Fibroblast of lung (primary cell): ENCODE measurements at regions not wholly inside any gene's neighbourhood (a gene's known extent, or its start where the extent isn't known, plus 50 kb on each side); places are given as distances from the start of the nearest gene placed in this dataset.

ENCODE experiments used
- DNase-seq, 2 donors: peaks; one replicate each; pipeline versions ENCODE4 v3.0.0 to v3.0.0-alpha.2; 2010; ENCODE audit warnings: low read depth in 2 of 2
- H2AFZ ChIP-seq: 2 replicates; pipeline ENCODE4 v1.5.1; 2012; ENCODE audit warnings: low read length, control low read depth, inconsistent platforms
- H3K27ac ChIP-seq: 2 replicates; pipeline ENCODE4 v1.5.1; 2011; ENCODE audit warnings: low read length, control low read depth; ENCODE audit not compliant: insufficient read depth
- H3K27me3 ChIP-seq: 2 replicates; pipeline ENCODE4 v1.5.1; 2011; ENCODE audit warnings: mild to moderate bottlenecking, low read length; ENCODE audit not compliant: control insufficient read depth, insufficient read depth
- H3K36me3 ChIP-seq: 2 replicates; pipeline ENCODE4 v1.5.1; 2011; ENCODE audit warnings: low read length; ENCODE audit not compliant: control insufficient read depth, insufficient read depth
- H3K4me1 ChIP-seq: 2 replicates; pipeline ENCODE4 v1.5.1; 2011; ENCODE audit warnings: low read length; ENCODE audit not compliant: control insufficient read depth, insufficient read depth; ENCODE audit errors: extremely low read depth
- H3K4me2 ChIP-seq: 2 replicates; pipeline ENCODE4 v1.5.1; 2011; ENCODE audit warnings: low read length, control low read depth; ENCODE audit not compliant: insufficient read depth; ENCODE audit errors: extremely low read depth
- H3K4me3 ChIP-seq, 4 experiments: fragments of 200-600 bp in 1 of 4; sonication (generic) in 1 of 4; replicated peaks in 1 of 4; 2 replicates each; pipeline ENCODE4 v1.5.1; 2011 to 2016; ENCODE audit warnings: low read length in 4 of 4, low read depth in 3 of 4, mild to moderate bottlenecking in 3 of 4, control low read depth in 2 of 4, inconsistent platforms in 1 of 4, mixed read lengths in 1 of 4; ENCODE audit not compliant: insufficient read depth in 1 of 4; ENCODE audit errors: control extremely low read depth in 1 of 4
- H3K79me2 ChIP-seq: 2 replicates; pipeline ENCODE4 v1.5.1; 2012; ENCODE audit warnings: mild to moderate bottlenecking, low read length, inconsistent platforms; ENCODE audit not compliant: control insufficient read depth, insufficient read depth
- H3K9ac ChIP-seq: 2 replicates; pipeline ENCODE4 v1.5.1; 2011; ENCODE audit warnings: mild to moderate bottlenecking, low read length, control low read depth; ENCODE audit not compliant: insufficient read depth
- H3K9me3 ChIP-seq: 2 replicates; pipeline ENCODE4 v1.5.1; 2012; ENCODE audit warnings: low read depth, low read length; ENCODE audit not compliant: control insufficient read depth, insufficient read depth
- H4K20me1 ChIP-seq: 2 replicates; pipeline ENCODE4 v1.5.1; 2011; ENCODE audit warnings: low read length; ENCODE audit not compliant: control insufficient read depth, insufficient read depth; ENCODE audit errors: extremely low read depth
- EZH2 ChIP-seq: IDR thresholded peaks from 2 replicates; pipeline ENCODE4 v1.5.1; 2012; ENCODE audit warnings: low read length, control low read depth, mild to moderate bottlenecking; ENCODE audit errors: missing control alignments
- TF ChIP-seq, protein P1 (sequence below), 2 donors: IDR thresholded peaks in 1 of 2; conservative IDR thresholded peaks in 1 of 2; 1 replicate in 1 of 2; 2 replicates in 1 of 2; pipeline ENCODE4 v1.5.1; 2011 to 2012; ENCODE audit warnings: low read length in 2 of 2, control low read depth in 1 of 2, inconsistent platforms in 1 of 2, low read depth in 1 of 2, mild to moderate bottlenecking in 1 of 2

DNA sequence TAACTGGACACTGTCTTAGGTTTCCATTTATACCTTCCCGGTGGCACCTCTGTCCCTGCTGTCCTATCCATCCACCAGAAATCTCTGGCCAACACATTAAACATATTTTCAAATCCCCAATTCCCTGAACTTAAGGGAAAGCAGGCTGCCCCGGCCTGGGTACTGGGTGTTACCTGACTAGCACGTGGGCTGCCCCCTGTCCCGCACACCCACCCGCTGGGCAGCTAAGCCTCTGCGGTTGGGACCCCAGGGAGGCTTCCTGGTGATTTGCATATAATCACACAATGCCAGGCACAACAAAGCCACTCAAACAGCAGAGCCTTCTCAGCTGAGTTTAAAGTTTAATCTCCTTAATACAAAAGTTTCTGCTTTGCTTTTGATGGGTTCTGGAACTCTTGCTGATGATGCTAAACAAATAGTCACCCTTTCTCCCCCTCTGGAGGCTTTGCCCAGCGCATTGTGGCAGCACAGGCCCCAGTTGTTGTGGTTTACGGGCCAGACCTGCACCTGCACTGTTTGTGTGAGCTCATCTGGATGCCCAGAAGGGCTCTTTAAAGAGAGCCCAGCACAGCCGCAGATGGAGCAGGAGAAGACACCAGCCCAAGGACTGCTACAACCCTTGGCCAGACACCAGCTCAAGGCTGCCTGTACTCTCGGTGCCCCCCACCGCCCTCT lies 59.9 kb upstream of the POU2AF1 start:
- Histone ChIP-seq H3K27ac (no peak overlapping the region), H3K4me3 (no peak overlapping the region), H3K27me3 (no peaks in the 10 kb centered on the region), H3K4me2 (no peak overlapping the region), H3K36me3 (no peaks in the 10 kb centered on the region), H4K20me1 (no peaks in the 10 kb centered on the region), H2AFZ (no peak overlapping the region), H3K4me1 (peaks cover 6% of the 10 kb centered on the region), H3K79me2 (no peaks in the 10 kb centered on the region), H3K9ac (no peak overlapping the region), H3K9me3 (no peaks in the 10 kb centered on the region)
- TF ChIP-seq, protein P1, sequence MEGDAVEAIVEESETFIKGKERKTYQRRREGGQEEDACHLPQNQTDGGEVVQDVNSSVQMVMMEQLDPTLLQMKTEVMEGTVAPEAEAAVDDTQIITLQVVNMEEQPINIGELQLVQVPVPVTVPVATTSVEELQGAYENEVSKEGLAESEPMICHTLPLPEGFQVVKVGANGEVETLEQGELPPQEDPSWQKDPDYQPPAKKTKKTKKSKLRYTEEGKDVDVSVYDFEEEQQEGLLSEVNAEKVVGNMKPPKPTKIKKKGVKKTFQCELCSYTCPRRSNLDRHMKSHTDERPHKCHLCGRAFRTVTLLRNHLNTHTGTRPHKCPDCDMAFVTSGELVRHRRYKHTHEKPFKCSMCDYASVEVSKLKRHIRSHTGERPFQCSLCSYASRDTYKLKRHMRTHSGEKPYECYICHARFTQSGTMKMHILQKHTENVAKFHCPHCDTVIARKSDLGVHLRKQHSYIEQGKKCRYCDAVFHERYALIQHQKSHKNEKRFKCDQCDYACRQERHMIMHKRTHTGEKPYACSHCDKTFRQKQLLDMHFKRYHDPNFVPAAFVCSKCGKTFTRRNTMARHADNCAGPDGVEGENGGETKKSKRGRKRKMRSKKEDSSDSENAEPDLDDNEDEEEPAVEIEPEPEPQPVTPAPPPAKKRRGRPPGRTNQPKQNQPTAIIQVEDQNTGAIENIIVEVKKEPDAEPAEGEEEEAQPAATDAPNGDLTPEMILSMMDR (conservative IDR thresholded peaks at IDR 0.05 in 1 of 2, IDR thresholded peaks at IDR 0.05 in 1 of 2; ENCODE audit: low read depth in 1 of 2, low read length in 2 of 2) = no peak
- TF ChIP-seq EZH2 = no peak
- DNase-seq = no peak

DNA sequence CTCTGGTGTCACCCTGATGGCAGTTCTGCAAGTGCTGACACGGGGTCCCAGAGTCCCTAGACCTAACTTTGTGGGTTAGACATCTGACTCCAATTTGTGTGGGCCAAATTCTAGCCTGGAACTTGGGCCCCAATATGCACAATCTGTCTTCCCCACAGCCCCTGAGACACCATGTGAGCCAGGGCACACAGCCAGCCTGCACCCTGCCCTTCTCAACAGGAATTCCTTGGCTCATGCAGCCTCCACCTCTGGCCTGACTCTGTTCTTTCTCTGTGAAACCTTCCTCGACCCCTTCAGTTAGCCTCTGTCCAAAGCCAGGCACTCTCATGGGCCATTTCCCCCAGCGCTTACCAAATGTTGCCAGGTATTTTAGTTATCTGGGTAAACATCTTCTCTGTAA lies 59.1 kb upstream of the POU2AF1 start:
- Histone ChIP-seq H3K4me2 (no peak overlapping the region), H3K27ac (no peak overlapping the region), H4K20me1 (no peaks in the 10 kb centered on the region), H2AFZ (no peak overlapping the region), H3K4me1 (peaks cover 6% of the 10 kb centered on the region), H3K36me3 (no peaks in the 10 kb centered on the region), H3K9ac (no peak overlapping the region), H3K79me2 (no peaks in the 10 kb centered on the region), H3K4me3 (no peak overlapping the region), H3K27me3 (no peaks in the 10 kb centered on the region), H3K9me3 (no peaks in the 10 kb centered on the region)
- DNase-seq = no peak
- TF ChIP-seq, protein P1 (conservative IDR thresholded peaks at IDR 0.05 in 1 of 2, IDR thresholded peaks at IDR 0.05 in 1 of 2; ENCODE audit: low read depth in 1 of 2, low read length in 2 of 2) = no peak
- no peak for TF ChIP-seq EZH2

DNA sequence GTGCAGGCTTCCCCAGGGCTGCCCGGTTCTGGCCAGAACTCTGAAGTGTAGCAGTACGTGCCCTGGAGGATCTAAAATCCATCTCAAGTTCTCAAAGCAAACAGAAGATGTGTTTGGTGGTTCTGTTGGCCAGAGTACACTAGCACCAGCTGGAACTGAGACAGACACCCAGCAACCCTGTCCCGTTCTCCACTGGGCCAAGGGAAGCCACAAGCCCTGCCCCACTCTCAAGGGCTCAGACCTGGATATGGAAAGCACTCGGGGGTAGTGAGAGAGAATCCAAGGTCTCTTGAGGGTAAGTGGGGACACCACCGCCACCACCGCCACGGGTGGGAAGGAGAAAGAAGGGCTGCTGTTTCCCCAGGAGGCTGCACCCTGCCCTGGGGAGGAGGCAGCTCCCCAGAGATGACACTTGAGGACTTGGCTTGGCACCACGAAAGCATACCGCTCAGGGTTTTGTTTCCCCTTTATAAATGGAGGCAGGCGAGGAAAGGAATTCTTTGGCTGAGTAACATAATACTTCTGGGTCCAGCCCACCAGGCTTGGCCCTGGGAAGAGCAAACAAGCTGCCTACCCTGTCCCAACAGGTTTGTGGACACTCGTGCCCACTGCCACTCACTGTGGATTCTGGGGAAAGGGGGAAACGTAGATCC lies 56.1 kb upstream of the POU2AF1 start:
- no peak overlapping the region for H3K4me3 ChIP-seq
- H3K27ac ChIP-seq = no peak overlapping the region
- DNase-seq = no peak
- peaks cover 3% of the 10 kb centered on the region for H3K27me3 ChIP-seq
- H2AFZ ChIP-seq = no peak overlapping the region
- H3K9ac ChIP-seq = no peak overlapping the region
- peaks cover 3% of the 10 kb centered on the region for H3K4me1 ChIP-seq
- H3K4me2 ChIP-seq = no peak overlapping the region
- H3K79me2 ChIP-seq = no peaks in the 10 kb centered on the region
- H3K9me3 ChIP-seq = no peaks in the 10 kb centered on the region
- TF ChIP-seq, protein P1 (conservative IDR thresholded peaks at IDR 0.05 in 1 of 2, IDR thresholded peaks at IDR 0.05 in 1 of 2; ENCODE audit: low read depth in 1 of 2, low read length in 2 of 2) = no peak
- no peak for TF ChIP-seq EZH2
- no peaks in the 10 kb centered on the region for H3K36me3 ChIP-seq
- H4K20me1 ChIP-seq = no peaks in the 10 kb centered on the region
